Neuronal stem cell (in vitro differentiated cells): ENCODE measurements at regions not wholly inside any gene's neighbourhood (a gene's known extent, or its start where the extent isn't known, plus 50 kb on each side); places are given as distances from the start of the nearest gene placed in this dataset.

ENCODE experiments used
- DNase-seq: peaks from one replicate; pipeline ENCODE4 v3.0.0-alpha.2; 2013; ENCODE audit warnings: low spot score
- H2AFZ ChIP-seq: one replicate; pipeline ENCODE4 v1.6.1; 2013; ENCODE audit warnings: mild to moderate bottlenecking, low read length, inconsistent platforms
- H2AK5ac ChIP-seq: 2 replicates; pipeline ENCODE4 v1.6.1; 2013; ENCODE audit warnings: low read depth, mild to moderate bottlenecking, inconsistent platforms, low read length, moderate library complexity, mixed read lengths
- H2BK120ac ChIP-seq: 2 replicates; pipeline ENCODE4 v1.6.1; 2013; ENCODE audit warnings: low read depth, mild to moderate bottlenecking, inconsistent platforms, low read length, moderate library complexity, mixed read lengths
- H2BK12ac ChIP-seq: one replicate; pipeline ENCODE4 v1.6.1; 2013; ENCODE audit warnings: low read length, inconsistent platforms
- H2BK15ac ChIP-seq: 2 replicates; pipeline ENCODE4 v1.6.1; 2013; ENCODE audit warnings: mild to moderate bottlenecking, low read length, inconsistent platforms, mixed read lengths
- H2BK5ac ChIP-seq: one replicate; pipeline ENCODE4 v1.6.1; 2013; ENCODE audit warnings: inconsistent platforms, mild to moderate bottlenecking, low read length, moderate library complexity
- H3K14ac ChIP-seq: one replicate; pipeline ENCODE4 v1.6.1; 2013; ENCODE audit warnings: low read length, inconsistent platforms
- H3K18ac ChIP-seq: 2 replicates; pipeline ENCODE4 v1.6.1; 2013; ENCODE audit warnings: low read length, inconsistent platforms
- H3K23ac ChIP-seq: 2 replicates; pipeline ENCODE4 v1.6.1; 2013; ENCODE audit warnings: low read depth, mild to moderate bottlenecking, mixed read lengths, low read length, inconsistent platforms; ENCODE audit not compliant: poor library complexity
- H3K27ac ChIP-seq: replicated peaks from 3 replicates; pipeline ENCODE4 v1.5.1; 2013; ENCODE audit warnings: low read length, inconsistent platforms
- H3K27me3 ChIP-seq, 3 experiments: 2 replicates each; pipeline ENCODE4 v1.6.1; 2013; ENCODE audit warnings: low read length in 3 of 3, mild to moderate bottlenecking in 2 of 3, inconsistent platforms in 1 of 3, low read depth in 1 of 3, mixed read lengths in 1 of 3, moderate library complexity in 1 of 3; ENCODE audit not compliant: control insufficient read depth in 3 of 3, insufficient read depth in 3 of 3
- H3K36me3 ChIP-seq, 2 donors: replicated peaks in 1 of 2; 2 replicates each; pipeline ENCODE4 v1.6.1; 2013; ENCODE audit warnings: low read length in 2 of 2; ENCODE audit not compliant: control insufficient read depth in 2 of 2, insufficient read depth in 2 of 2
- H3K4ac ChIP-seq: 2 replicates; pipeline ENCODE4 v1.6.1; 2013; ENCODE audit warnings: inconsistent platforms, mild to moderate bottlenecking, low read length, moderate library complexity
- H3K4me1 ChIP-seq, 2 donors: 1 replicate in 1 of 2; 2 replicates in 1 of 2; pipeline ENCODE4 v1.6.1; 2013; ENCODE audit warnings: low read length in 2 of 2, low read depth in 1 of 2; ENCODE audit not compliant: control insufficient read depth in 2 of 2, insufficient read depth in 1 of 2
- H3K4me2 ChIP-seq: one replicate; pipeline ENCODE4 v1.6.1; 2013; ENCODE audit warnings: mild to moderate bottlenecking, low read length, inconsistent platforms; ENCODE audit not compliant: insufficient read depth, poor library complexity, severe bottlenecking
- H3K4me3 ChIP-seq, 2 donors: 2 replicates each; pipeline ENCODE4 v1.5.1; 2013; ENCODE audit warnings: low read length in 2 of 2, mild to moderate bottlenecking in 2 of 2, inconsistent platforms in 1 of 2, moderate library complexity in 1 of 2
- H3K79me1 ChIP-seq: one replicate; pipeline ENCODE4 v1.6.1; 2013; ENCODE audit warnings: low read depth, mild to moderate bottlenecking, inconsistent platforms, low read length, moderate library complexity
- H3K9ac ChIP-seq: one replicate; pipeline ENCODE4 v1.6.1; 2013; ENCODE audit warnings: mild to moderate bottlenecking, low read depth, low read length, inconsistent platforms; ENCODE audit not compliant: poor library complexity
- H3K9me3 ChIP-seq, 2 donors: replicated peaks in 1 of 2; 2 replicates each; pipeline versions ENCODE3 to v1.6.1; 2013; ENCODE audit warnings: low read length in 2 of 2, mild to moderate bottlenecking in 2 of 2, inconsistent platforms in 1 of 2, low read depth in 1 of 2, mixed read lengths in 1 of 2, moderate library complexity in 1 of 2; ENCODE audit not compliant: control insufficient read depth in 2 of 2, insufficient read depth in 1 of 2
- H4K8ac ChIP-seq: one replicate; pipeline ENCODE4 v1.6.1; 2013; ENCODE audit warnings: low read depth, mild to moderate bottlenecking, inconsistent platforms, low read length, moderate library complexity
- H4K91ac ChIP-seq: one replicate; pipeline ENCODE4 v1.6.1; 2013; ENCODE audit warnings: low read length, low read depth, mild to moderate bottlenecking, inconsistent platforms; ENCODE audit not compliant: poor library complexity
- WGBS, 2 donors: extraction: QIAGEN DNeasy Blood & Tissue Kit; methylation state at CpG; one replicate each; pipeline ENCODE4 v1.1.7; 2013; ENCODE audit warnings: missing lambda C conversion rate in 2 of 2, mixed read lengths in 1 of 2; ENCODE audit not compliant: insufficient read length in 2 of 2, insufficient replicate concordance in 1 of 2; ENCODE audit errors: extremely low coverage in 2 of 2; 5-methylcytosine and 5-hydroxymethylcytosine counted together

GRCh38 chr14:37663498-37663897, 68.1 kb downstream of the TTC6 start:
- H4K91ac ChIP-seq: no peak overlapping the region
- H3K4ac ChIP-seq: no peak overlapping the region
- H3K14ac ChIP-seq: no peak overlapping the region
- H3K18ac ChIP-seq: no peak overlapping the region
- no peaks in the 10 kb centered on the region for H3K36me3 ChIP-seq
- no peak overlapping the region for H3K27ac ChIP-seq
- H2BK12ac ChIP-seq: no peak overlapping the region
- H3K79me1 ChIP-seq: no peaks in the 10 kb centered on the region
- no peak overlapping the region for H3K4me2 ChIP-seq
- H2AFZ ChIP-seq: no peak overlapping the region
- H2BK5ac ChIP-seq: no peak overlapping the region
- H2BK15ac ChIP-seq: no peak overlapping the region
- no peak overlapping the region for H3K4me3 ChIP-seq
- no peak overlapping the region for H3K9ac ChIP-seq
- H4K8ac ChIP-seq: no peak overlapping the region
- H2AK5ac ChIP-seq: no peak overlapping the region
- H2BK120ac ChIP-seq: no peak overlapping the region
- H3K27me3 ChIP-seq: no peaks in the 10 kb centered on the region
- DNase-seq: no peak
- H3K9me3 ChIP-seq: no peaks in the 10 kb centered on the region
- no peak overlapping the region for H3K23ac ChIP-seq
- no peaks in the 10 kb centered on the region for H3K4me1 ChIP-seq

GRCh38 chr14:37665479-37665878, 70.0 kb downstream of the TTC6 start:
- no peak for DNase-seq
- H3K27me3 ChIP-seq: no peaks in the 10 kb centered on the region
- no peaks in the 10 kb centered on the region for H3K4me1 ChIP-seq
- H2AFZ ChIP-seq: no peak overlapping the region
- no peak overlapping the region for H2BK12ac ChIP-seq
- no peak overlapping the region for H3K4me3 ChIP-seq
- no peak overlapping the region for H3K4me2 ChIP-seq
- no peak overlapping the region for H2BK120ac ChIP-seq
- H3K9ac ChIP-seq: no peak overlapping the region
- no peaks in the 10 kb centered on the region for H3K9me3 ChIP-seq
- H3K27ac ChIP-seq: no peak overlapping the region
- no peak overlapping the region for H3K23ac ChIP-seq
- H4K8ac ChIP-seq: no peak overlapping the region
- H2AK5ac ChIP-seq: no peak overlapping the region
- WGBS, 2 donors: no CpG with 5 or more reads among the region's 4 CpGs
- H3K79me1 ChIP-seq: no peaks in the 10 kb centered on the region
- no peak overlapping the region for H3K18ac ChIP-seq
- H3K36me3 ChIP-seq: no peaks in the 10 kb centered on the region
- no peak overlapping the region for H4K91ac ChIP-seq
- no peak overlapping the region for H3K4ac ChIP-seq
- no peak overlapping the region for H2BK5ac ChIP-seq
- no peak overlapping the region for H3K14ac ChIP-seq
- H2BK15ac ChIP-seq: no peak overlapping the region

- no peaks in the 10 kb centered on the region for H3K27me3 ChIP-seq
- no peak overlapping the region for H2BK120ac ChIP-seq
- no peak overlapping the region for H4K8ac ChIP-seq
- no peak overlapping the region for H2AFZ ChIP-seq
- H3K79me1 ChIP-seq: no peaks in the 10 kb centered on the region
- H3K14ac ChIP-seq: no peak overlapping the region
- H3K9ac ChIP-seq: no peak overlapping the region
- H3K4ac ChIP-seq: no peak overlapping the region
- no peaks in the 10 kb centered on the region for H3K9me3 ChIP-seq
- no peaks in the 10 kb centered on the region for H3K4me1 ChIP-seq
- no peak for DNase-seq
- H3K27ac ChIP-seq: no peak overlapping the region
- H2AK5ac ChIP-seq: no peak overlapping the region
- no peak overlapping the region for H3K18ac ChIP-seq
- no peak overlapping the region for H4K91ac ChIP-seq
- H3K36me3 ChIP-seq: no peaks in the 10 kb centered on the region
- H2BK5ac ChIP-seq: no peak overlapping the region
- H3K4me3 ChIP-seq: no peak overlapping the region
- H3K4me2 ChIP-seq: no peak overlapping the region
- no peak overlapping the region for H2BK15ac ChIP-seq
- WGBS, 2 donors: no CpG with 5 or more reads among the region's 1 CpG
- H2BK12ac ChIP-seq: no peak overlapping the region
- H3K23ac ChIP-seq: no peak overlapping the region
Observed at GRCh38 chr14:37665951-37666350, 70.5 kb downstream of the TTC6 start.

GRCh38 chr14:37668646-37669045, 73.2 kb downstream of the TTC6 start:
- Histone ChIP-seq H3K18ac (no peak overlapping the region), H3K4me2 (no peak overlapping the region), H2AFZ (no peak overlapping the region), H3K14ac (no peak overlapping the region), H2BK120ac (no peak overlapping the region), H3K79me1 (no peaks in the 10 kb centered on the region), H3K4me3 (no peak overlapping the region), H3K27me3 (no peaks in the 10 kb centered on the region), H2BK12ac (no peak overlapping the region), H3K23ac (no peak overlapping the region), H4K8ac (no peak overlapping the region), H2BK15ac (no peak overlapping the region), H4K91ac (no peak overlapping the region), H3K9ac (no peak overlapping the region), H3K27ac (no peak overlapping the region), H2BK5ac (no peak overlapping the region), H3K36me3 (no peaks in the 10 kb centered on the region), H2AK5ac (no peak overlapping the region), H3K4ac (no peak overlapping the region), H3K4me1 (no peaks in the 10 kb centered on the region), H3K9me3 (no peaks in the 10 kb centered on the region)
- DNase-seq: no peak
- WGBS, 2 donors: no CpG with 5 or more reads among the region's 1 CpG
